SK-N-SH (cell line): ENCODE measurements at regions not wholly inside any gene's neighbourhood (a gene's known extent, or its start where the extent isn't known, plus 50 kb on each side); places are given as distances from the start of the nearest gene placed in this dataset.

Experiments
- RAD21 ChIP-seq: IDR thresholded peaks from 2 replicates; pipeline ENCODE4 v1.6.1; 2012; ENCODE audit warnings: mild to moderate bottlenecking, low read length
- SMC3 ChIP-seq: IDR thresholded peaks from 2 replicates; pipeline ENCODE4 v1.6.1; 2012; ENCODE audit warnings: low read depth, low read length, improper control_type of control experiment
- TF ChIP-seq, protein P1 (sequence below): fragments of 200-600 bp; sonication (generic); IDR thresholded peaks from 2 replicates; pipeline ENCODE4 v1.6.1; 2017; ENCODE audit warnings: antibody characterized with exemption, mild to moderate bottlenecking, moderate library complexity
- TF ChIP-seq, protein P2 (sequence below): IDR thresholded peaks from 2 replicates; pipeline ENCODE4 v1.4.0; 2012; ENCODE audit warnings: low read depth
- TF ChIP-seq, protein P3 (sequence below): fragments of 150-350 bp; IDR thresholded peaks from 2 replicates; pipeline ENCODE4 v1.6.1; 2017; ENCODE audit warnings: antibody characterized with exemption, low read length, low read depth, borderline replicate concordance

DNA sequence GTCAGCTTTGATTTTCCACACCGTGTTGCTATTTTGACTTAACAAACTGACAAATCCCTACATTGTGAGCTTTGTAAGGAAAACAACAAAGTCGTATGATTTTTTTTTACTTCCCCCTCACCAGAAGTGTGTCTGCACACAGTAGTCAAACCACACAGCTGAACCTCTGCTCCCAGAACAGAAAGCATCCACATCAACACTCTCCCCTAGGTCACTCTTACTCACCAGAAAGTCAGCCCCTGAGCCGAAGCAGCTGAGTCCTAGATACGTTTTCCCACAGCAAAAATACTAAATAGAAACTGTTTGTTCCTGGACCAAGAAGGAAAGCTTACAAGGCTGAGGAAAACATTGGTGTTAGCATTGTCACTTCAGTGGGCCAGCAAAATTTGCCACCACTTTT lies 305.7 kb downstream of the DHX15 start:
- TF ChIP-seq, protein P1, sequence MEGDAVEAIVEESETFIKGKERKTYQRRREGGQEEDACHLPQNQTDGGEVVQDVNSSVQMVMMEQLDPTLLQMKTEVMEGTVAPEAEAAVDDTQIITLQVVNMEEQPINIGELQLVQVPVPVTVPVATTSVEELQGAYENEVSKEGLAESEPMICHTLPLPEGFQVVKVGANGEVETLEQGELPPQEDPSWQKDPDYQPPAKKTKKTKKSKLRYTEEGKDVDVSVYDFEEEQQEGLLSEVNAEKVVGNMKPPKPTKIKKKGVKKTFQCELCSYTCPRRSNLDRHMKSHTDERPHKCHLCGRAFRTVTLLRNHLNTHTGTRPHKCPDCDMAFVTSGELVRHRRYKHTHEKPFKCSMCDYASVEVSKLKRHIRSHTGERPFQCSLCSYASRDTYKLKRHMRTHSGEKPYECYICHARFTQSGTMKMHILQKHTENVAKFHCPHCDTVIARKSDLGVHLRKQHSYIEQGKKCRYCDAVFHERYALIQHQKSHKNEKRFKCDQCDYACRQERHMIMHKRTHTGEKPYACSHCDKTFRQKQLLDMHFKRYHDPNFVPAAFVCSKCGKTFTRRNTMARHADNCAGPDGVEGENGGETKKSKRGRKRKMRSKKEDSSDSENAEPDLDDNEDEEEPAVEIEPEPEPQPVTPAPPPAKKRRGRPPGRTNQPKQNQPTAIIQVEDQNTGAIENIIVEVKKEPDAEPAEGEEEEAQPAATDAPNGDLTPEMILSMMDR = no peak
- TF ChIP-seq, protein P2, sequence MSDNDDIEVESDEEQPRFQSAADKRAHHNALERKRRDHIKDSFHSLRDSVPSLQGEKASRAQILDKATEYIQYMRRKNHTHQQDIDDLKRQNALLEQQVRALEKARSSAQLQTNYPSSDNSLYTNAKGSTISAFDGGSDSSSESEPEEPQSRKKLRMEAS = no peak
- TF ChIP-seq, protein P3, sequence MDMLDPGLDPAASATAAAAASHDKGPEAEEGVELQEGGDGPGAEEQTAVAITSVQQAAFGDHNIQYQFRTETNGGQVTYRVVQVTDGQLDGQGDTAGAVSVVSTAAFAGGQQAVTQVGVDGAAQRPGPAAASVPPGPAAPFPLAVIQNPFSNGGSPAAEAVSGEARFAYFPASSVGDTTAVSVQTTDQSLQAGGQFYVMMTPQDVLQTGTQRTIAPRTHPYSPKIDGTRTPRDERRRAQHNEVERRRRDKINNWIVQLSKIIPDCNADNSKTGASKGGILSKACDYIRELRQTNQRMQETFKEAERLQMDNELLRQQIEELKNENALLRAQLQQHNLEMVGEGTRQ = no peak
- TF ChIP-seq SMC3 (no peak), RAD21 (no peak)
